ENCODE measurements at regions not wholly inside any gene's neighbourhood (a gene's known extent, or its start where the extent isn't known, plus 50 kb on each side); places are given as distances from the start of the nearest gene placed in this dataset.

DNA sequence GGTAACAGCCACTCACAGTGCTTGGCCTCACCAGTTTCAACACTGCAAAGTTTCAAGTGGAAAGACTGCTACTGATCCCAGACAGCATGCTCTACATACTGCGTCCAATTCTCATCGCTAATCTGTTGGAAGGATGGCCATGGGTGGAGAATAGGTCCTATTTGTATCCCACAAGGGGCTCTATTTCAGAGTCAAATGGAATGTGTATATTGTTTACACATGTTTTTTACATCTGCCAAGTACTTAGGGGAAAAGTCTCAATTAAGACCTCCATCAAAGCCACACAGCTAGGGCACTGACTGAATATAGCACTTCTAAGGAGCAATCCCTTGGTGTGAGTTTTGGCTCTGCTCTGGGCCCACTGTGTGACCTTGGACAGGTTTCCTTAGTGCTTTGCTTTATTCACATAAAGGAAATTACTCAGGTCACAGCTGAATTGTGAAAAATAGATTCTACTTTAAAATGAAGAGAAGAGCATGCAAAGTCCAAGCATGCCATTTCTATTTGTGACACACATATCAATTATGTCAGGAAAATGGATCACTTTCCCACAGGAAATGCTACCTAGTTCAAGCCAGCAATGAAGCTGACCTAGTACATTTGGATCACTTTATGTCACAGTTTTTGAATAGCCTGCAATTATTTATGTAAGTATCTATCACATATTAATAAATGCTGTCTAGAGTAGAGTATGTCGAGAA, 112.9 kb upstream of the STK17B start:
- no peaks in the 10 kb centered on the region for H3K36me3 ChIP-seq (ENCODE audit: insufficient read depth, low read length)
- no peak overlapping the region for H2AFZ ChIP-seq (ENCODE audit: low read length)
- H3K27ac ChIP-seq (ENCODE audit: low read depth, low read length, poor library complexity, severe bottlenecking), result no peak overlapping the region
- H3K4me1 ChIP-seq (ENCODE audit: insufficient read depth, low read length, severe bottlenecking), result no peaks in the 10 kb centered on the region
- TF ChIP-seq EZH2 (IDR thresholded peaks at IDR 0.05; ENCODE audit: borderline replicate concordance, low read length), result no peak
- TF ChIP-seq, protein P1, sequence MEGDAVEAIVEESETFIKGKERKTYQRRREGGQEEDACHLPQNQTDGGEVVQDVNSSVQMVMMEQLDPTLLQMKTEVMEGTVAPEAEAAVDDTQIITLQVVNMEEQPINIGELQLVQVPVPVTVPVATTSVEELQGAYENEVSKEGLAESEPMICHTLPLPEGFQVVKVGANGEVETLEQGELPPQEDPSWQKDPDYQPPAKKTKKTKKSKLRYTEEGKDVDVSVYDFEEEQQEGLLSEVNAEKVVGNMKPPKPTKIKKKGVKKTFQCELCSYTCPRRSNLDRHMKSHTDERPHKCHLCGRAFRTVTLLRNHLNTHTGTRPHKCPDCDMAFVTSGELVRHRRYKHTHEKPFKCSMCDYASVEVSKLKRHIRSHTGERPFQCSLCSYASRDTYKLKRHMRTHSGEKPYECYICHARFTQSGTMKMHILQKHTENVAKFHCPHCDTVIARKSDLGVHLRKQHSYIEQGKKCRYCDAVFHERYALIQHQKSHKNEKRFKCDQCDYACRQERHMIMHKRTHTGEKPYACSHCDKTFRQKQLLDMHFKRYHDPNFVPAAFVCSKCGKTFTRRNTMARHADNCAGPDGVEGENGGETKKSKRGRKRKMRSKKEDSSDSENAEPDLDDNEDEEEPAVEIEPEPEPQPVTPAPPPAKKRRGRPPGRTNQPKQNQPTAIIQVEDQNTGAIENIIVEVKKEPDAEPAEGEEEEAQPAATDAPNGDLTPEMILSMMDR (IDR thresholded peaks at IDR 0.05; ENCODE audit: low read length), result no peak
- no peaks in the 10 kb centered on the region for H3F3A ChIP-seq (ENCODE audit: insufficient read depth, low read length)
- H3K79me2 ChIP-seq (ENCODE audit: insufficient read depth, low read length), result no peaks in the 10 kb centered on the region
- H3K4me3 ChIP-seq (ENCODE audit: low read depth, low read length, poor library complexity, severe bottlenecking), result no peak overlapping the region
- no peaks in the 10 kb centered on the region for H3K9me3 ChIP-seq (ENCODE audit: low read length)
- H3K9me2 ChIP-seq (ENCODE audit: low read depth, low read length), result no peaks in the 10 kb centered on the region
- no peak overlapping the region for H3K9ac ChIP-seq (ENCODE audit: low read length)
- no peak overlapping the region for H3K4me2 ChIP-seq (ENCODE audit: low read length)
- H4K20me1 ChIP-seq (ENCODE audit: insufficient read depth, low read length), result no peaks in the 10 kb centered on the region
- no peaks in the 10 kb centered on the region for H3K27me3 ChIP-seq (ENCODE audit: insufficient read depth, low read length)

DNA sequence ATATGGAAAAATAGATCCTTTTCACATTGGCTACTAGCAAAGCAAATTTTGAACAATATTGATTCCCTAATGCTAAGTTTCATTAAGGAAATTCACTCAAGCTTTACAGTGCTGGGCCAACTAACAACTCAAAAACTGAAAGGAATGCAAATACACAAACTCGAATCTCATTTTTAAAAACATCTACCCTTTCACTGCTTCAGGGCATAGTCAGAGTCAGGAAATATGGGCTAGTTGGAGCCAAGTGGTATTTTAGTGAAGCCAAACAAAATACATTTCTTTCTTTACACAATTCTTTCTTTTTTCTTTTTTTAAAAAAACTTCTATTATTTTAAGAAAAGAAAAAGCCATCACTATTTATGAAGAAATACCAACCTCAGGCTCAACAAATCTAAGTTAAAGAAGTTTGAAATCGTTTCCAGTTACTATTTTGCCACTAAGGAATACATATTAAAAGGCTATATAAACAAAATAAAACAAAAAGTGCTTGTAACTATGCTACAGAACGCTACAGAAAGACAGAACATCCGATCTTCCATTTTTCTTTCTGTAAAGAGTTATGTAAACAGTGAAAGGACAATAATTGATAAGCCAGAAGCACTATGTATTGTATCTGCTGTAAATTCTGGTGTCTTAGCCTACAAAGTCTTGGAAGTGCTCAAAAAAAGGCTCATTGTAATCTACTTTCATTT, 113.6 kb upstream of the STK17B start:
- H3K4me2 ChIP-seq (ENCODE audit: low read length), result no peak overlapping the region
- H3K9me3 ChIP-seq (ENCODE audit: low read length), result no peaks in the 10 kb centered on the region
- H3F3A ChIP-seq (ENCODE audit: insufficient read depth, low read length), result no peaks in the 10 kb centered on the region
- no peaks in the 10 kb centered on the region for H3K4me1 ChIP-seq (ENCODE audit: insufficient read depth, low read length, severe bottlenecking)
- no peak overlapping the region for H3K9ac ChIP-seq (ENCODE audit: low read length)
- H3K36me3 ChIP-seq (ENCODE audit: insufficient read depth, low read length), result no peaks in the 10 kb centered on the region
- no peak overlapping the region for H3K27ac ChIP-seq (ENCODE audit: low read depth, low read length, poor library complexity, severe bottlenecking)
- H4K20me1 ChIP-seq (ENCODE audit: insufficient read depth, low read length), result no peaks in the 10 kb centered on the region
- H2AFZ ChIP-seq (ENCODE audit: low read length), result no peak overlapping the region
- H3K27me3 ChIP-seq (ENCODE audit: insufficient read depth, low read length), result no peaks in the 10 kb centered on the region
- H3K9me2 ChIP-seq (ENCODE audit: low read depth, low read length), result no peaks in the 10 kb centered on the region
- no peaks in the 10 kb centered on the region for H3K79me2 ChIP-seq (ENCODE audit: insufficient read depth, low read length)
- H3K4me3 ChIP-seq (ENCODE audit: low read depth, low read length, poor library complexity, severe bottlenecking), result no peak overlapping the region
- TF ChIP-seq EZH2 (IDR thresholded peaks at IDR 0.05; ENCODE audit: borderline replicate concordance, low read length), result no peak
- TF ChIP-seq, protein P1 (IDR thresholded peaks at IDR 0.05; ENCODE audit: low read length), result no peak

DNA sequence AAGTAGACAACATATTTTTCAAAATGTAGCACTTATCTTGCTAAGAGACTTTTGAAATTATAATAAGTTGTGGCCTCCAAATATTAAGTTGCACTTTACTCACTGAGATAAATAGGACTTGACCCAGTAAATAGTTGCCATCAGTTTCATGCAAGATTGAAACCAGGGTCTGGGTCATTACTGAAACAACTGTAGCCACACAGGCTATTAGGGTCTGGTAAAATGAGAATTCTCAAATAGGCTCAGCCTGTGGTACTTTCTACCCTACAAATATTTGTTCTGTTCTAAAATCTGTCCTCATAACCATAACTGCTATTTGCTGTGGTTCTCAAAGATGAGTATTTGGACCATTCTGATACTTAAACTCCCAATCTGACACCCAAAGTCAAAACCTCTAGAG, 115.4 kb upstream of the STK17B start:
- Histone ChIP-seq H3K4me3 (ENCODE audit: low read depth, low read length, poor library complexity, severe bottlenecking) (no peak overlapping the region), H2AFZ (ENCODE audit: low read length) (no peak overlapping the region), H3K36me3 (ENCODE audit: insufficient read depth, low read length) (no peaks in the 10 kb centered on the region), H3K9me3 (ENCODE audit: low read length) (no peaks in the 10 kb centered on the region), H4K20me1 (ENCODE audit: insufficient read depth, low read length) (no peaks in the 10 kb centered on the region), H3K27me3 (ENCODE audit: insufficient read depth, low read length) (no peaks in the 10 kb centered on the region), H3F3A (ENCODE audit: insufficient read depth, low read length) (no peaks in the 10 kb centered on the region), H3K4me1 (ENCODE audit: insufficient read depth, low read length, severe bottlenecking) (no peaks in the 10 kb centered on the region), H3K79me2 (ENCODE audit: insufficient read depth, low read length) (no peaks in the 10 kb centered on the region), H3K4me2 (ENCODE audit: low read length) (no peak overlapping the region), H3K27ac (ENCODE audit: low read depth, low read length, poor library complexity, severe bottlenecking) (no peak overlapping the region), H3K9me2 (ENCODE audit: low read depth, low read length) (no peaks in the 10 kb centered on the region), H3K9ac (ENCODE audit: low read length) (no peak overlapping the region)
- TF ChIP-seq, protein P1 (IDR thresholded peaks at IDR 0.05; ENCODE audit: low read length), result no peak
- TF ChIP-seq EZH2 (IDR thresholded peaks at IDR 0.05; ENCODE audit: borderline replicate concordance, low read length), result no peak

All from OCI-LY1 (cell line).